ENCODE measurements at regions not wholly inside any gene's neighbourhood (a gene's known extent, or its start where the extent isn't known, plus 50 kb on each side); places are given as distances from the start of the nearest gene placed in this dataset.

DNA sequence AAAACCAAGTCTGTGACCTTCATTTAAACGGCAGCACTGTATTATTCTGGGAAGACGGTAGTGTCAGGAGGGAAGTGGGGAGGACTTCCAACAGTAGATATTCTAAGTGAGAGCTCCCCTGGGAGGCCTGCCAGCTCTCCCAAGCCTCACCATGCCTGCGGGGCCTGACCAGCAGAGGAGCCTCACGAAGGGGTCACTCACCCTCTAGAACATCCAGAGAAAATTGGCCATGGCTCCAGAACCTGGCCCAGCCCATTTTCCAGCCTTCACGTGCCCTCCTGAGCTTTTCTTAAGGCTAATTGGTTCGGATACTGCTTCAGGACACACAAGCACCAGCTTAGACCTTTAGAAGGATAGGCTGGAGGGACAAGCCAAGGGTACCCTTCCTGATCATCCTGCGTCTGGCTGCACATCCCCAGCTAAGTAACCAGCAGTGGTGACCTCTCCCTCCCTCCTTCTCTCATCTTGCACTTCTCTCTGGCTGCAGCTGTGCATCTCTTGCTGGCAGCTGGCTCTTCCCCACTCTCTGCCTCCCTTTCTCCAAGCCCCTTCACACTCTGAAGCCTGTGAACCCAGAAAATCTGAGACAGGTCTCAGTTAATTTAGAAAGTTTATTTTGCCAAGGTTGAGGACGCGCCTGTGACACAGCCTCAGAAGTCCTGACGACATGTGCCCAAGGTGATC, 120.1 kb upstream of the PKDCC start:
- TF ChIP-seq, protein P1, sequence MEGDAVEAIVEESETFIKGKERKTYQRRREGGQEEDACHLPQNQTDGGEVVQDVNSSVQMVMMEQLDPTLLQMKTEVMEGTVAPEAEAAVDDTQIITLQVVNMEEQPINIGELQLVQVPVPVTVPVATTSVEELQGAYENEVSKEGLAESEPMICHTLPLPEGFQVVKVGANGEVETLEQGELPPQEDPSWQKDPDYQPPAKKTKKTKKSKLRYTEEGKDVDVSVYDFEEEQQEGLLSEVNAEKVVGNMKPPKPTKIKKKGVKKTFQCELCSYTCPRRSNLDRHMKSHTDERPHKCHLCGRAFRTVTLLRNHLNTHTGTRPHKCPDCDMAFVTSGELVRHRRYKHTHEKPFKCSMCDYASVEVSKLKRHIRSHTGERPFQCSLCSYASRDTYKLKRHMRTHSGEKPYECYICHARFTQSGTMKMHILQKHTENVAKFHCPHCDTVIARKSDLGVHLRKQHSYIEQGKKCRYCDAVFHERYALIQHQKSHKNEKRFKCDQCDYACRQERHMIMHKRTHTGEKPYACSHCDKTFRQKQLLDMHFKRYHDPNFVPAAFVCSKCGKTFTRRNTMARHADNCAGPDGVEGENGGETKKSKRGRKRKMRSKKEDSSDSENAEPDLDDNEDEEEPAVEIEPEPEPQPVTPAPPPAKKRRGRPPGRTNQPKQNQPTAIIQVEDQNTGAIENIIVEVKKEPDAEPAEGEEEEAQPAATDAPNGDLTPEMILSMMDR (IDR thresholded peaks at IDR 0.05): no peak
- TF ChIP-seq POLR2A (IDR thresholded peaks at IDR 0.05): no peak

Data from uterus (tissue), 2 donors.